CD4-positive, alpha-beta memory T cell (primary cell): ENCODE measurements at regions not wholly inside any gene's neighbourhood (a gene's known extent, or its start where the extent isn't known, plus 50 kb on each side); places are given as distances from the start of the nearest gene placed in this dataset.

Experiments used
- CTCF ChIA-PET: fragments of 350-600 bp; sonication (Branson Sonifier 250); formaldehyde crosslinking; loops from one replicate; lab custom pipeline; 2021; ENCODE audit warnings: inconsistent platforms; ENCODE audit not compliant: partially characterized antibody; lab: Charles Lee
- POLR2A ChIA-PET: fragments of 350-600 bp; sonication (Branson Sonifier 250); formaldehyde crosslinking; loops from one replicate; lab custom pipeline; 2021; ENCODE audit not compliant: partially characterized antibody; lab: Charles Lee
- DNase-seq, 5 donors: peaks; one replicate each; pipeline versions ENCODE4 v3.0.0 to v3.0.0-alpha.2; 2020 to 2022; ENCODE audit warnings: mixed read lengths in 1 of 5
- H3K27ac ChIP-seq: one replicate; pipeline ENCODE4 v1.7.0; 2013; ENCODE audit warnings: low read depth, low read length
- H3K27me3 ChIP-seq: 2 replicates; pipeline ENCODE4 v1.7.0; 2013; ENCODE audit warnings: mild to moderate bottlenecking, low read length, moderate library complexity; ENCODE audit not compliant: insufficient read depth
- H3K36me3 ChIP-seq: 2 replicates; pipeline ENCODE4 v1.7.0; 2013; ENCODE audit warnings: mild to moderate bottlenecking, low read length, moderate library complexity; ENCODE audit not compliant: insufficient read depth
- H3K4me1 ChIP-seq: 2 replicates; pipeline ENCODE4 v1.7.0; 2013; ENCODE audit warnings: mild to moderate bottlenecking, low read length, moderate library complexity; ENCODE audit not compliant: insufficient read depth
- H3K4me3 ChIP-seq, 2 donors: one replicate each; pipeline ENCODE4 v1.7.0; 2013; ENCODE audit warnings: low read length in 2 of 2, mild to moderate bottlenecking in 1 of 2
- H3K9me3 ChIP-seq, 2 donors: one replicate each; pipeline ENCODE4 v1.7.0; 2013; ENCODE audit warnings: low read length in 2 of 2, control low read depth in 1 of 2; ENCODE audit not compliant: control insufficient read depth in 1 of 2
- H3K27ac Mint-ChIP-seq, 7 donors: one replicate each; pipeline ENCODE4 v1.8.0; 2020 to 2021; ENCODE audit warnings: mixed read lengths in 7 of 7, mild to moderate bottlenecking in 6 of 7, inconsistent platforms in 3 of 7, moderate library complexity in 3 of 7
- H3K27me3 Mint-ChIP-seq, 2 donors: one replicate each; pipeline ENCODE4 v1.8.0; 2020 to 2021; ENCODE audit warnings: mixed read lengths in 2 of 2
- H3K36me3 Mint-ChIP-seq, 2 donors: one replicate each; pipeline ENCODE4 v1.8.0; 2020 to 2021; ENCODE audit warnings: mixed read lengths in 2 of 2, inconsistent platforms in 1 of 2, mild to moderate bottlenecking in 1 of 2
- H3K4me1 Mint-ChIP-seq, 4 donors: one replicate each; pipeline ENCODE4 v1.8.0; 2020 to 2021; ENCODE audit warnings: mixed read lengths in 4 of 4, mild to moderate bottlenecking in 1 of 4
- H3K4me3 Mint-ChIP-seq, 8 donors: one replicate each; pipeline ENCODE4 v1.8.0; 2020 to 2021; ENCODE audit warnings: mixed read lengths in 8 of 8, mild to moderate bottlenecking in 7 of 8, moderate library complexity in 6 of 8, inconsistent platforms in 3 of 8
- H3K9me3 Mint-ChIP-seq, 8 donors: one replicate each; pipeline ENCODE4 v1.8.0; 2020 to 2021; ENCODE audit warnings: mixed read lengths in 8 of 8, mild to moderate bottlenecking in 5 of 8, inconsistent platforms in 3 of 8, moderate library complexity in 1 of 8
- intact Hi-C: fragments of 100-400 bp; cut with micrococcal nuclease; formaldehyde crosslinking; loops from one replicate; pipeline ENCODE4 v1.15.1; 2023

DNA sequence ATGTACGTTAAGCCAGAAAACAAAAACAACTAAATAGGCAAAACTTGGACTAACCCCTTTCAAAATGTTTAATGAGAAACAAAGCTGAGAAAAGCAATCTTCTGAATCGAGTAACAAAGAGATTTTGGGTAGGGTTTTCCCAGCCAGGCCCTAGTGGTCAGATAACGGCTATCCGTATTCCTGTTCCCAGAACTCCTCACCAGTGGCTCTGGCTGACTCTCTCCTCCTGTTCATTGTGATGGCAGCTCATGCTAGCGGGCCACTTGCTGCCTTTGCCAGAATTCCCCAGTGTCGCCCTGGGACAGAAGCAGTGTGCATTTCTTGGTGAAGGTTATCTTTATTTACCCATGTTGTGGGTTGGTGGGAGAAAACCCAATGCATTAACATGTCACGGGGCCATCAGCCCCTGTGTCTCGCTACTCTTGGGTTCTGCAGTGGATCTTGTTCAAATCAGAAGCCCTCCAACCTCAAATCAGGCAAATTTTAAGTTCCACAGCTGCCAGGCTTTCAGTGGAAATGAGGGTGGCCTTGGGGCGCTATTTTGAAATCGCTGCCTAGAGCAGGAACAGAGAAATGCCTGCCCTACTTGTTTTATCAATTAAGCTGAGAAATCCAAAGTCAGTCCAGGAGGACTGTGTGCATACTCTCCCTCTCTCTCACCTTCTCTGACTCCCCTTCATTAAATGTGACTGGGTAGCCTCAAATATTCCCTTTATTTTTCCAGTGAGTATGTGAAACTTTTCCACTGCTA is 164.5 kb upstream of the NPVF start:
- Histone ChIP-seq H3K4me3 (no peak overlapping the region), H3K27me3 (no peaks in the 10 kb centered on the region), H3K27ac (no peak overlapping the region), H3K4me1 (no peaks in the 10 kb centered on the region), H3K9me3 (no peaks in the 10 kb centered on the region), H3K36me3 (no peaks in the 10 kb centered on the region)
- no peak overlapping the region for H3K4me3 Mint-ChIP-seq
- ChIA-PET CTCF (interaction anchor here (1.2 kb wide), 1 partner anchor 11 kb away, joined by 3 read pairs; no protein-coding TSS in a partner anchor), POLR2A (no interaction called here)
- H3K27ac Mint-ChIP-seq, result no peak overlapping the region
- intact Hi-C loops, result no loop called here
- no peaks in the 10 kb centered on the region for H3K36me3 Mint-ChIP-seq
- H3K9me3 Mint-ChIP-seq, result no peaks in the 10 kb centered on the region
- no peak for DNase-seq
- no peaks in the 10 kb centered on the region for H3K4me1 Mint-ChIP-seq
- H3K27me3 Mint-ChIP-seq, result peaks cover 3 to 4% of the 10 kb centered on the region in 2 donors

DNA sequence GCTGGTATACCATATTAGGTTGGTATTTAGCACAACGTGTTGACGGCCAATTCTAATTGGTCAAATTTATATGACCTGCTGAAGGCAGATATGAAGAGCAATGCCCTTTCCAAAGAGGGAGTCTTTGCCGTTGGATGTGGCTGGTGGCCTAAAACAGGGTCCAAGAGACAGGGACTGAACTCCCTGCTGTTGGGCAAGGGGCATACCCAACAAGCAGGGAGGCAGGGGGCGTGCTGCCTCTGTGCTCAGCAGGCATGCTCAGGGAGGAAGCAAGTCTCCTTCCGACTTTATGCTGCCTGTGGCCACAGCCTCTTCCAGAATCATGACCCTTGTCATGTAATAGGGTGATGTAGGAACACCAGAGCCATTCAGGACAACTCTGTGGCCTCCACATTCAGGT is 167.7 kb upstream of the NPVF start:
- Histone ChIP-seq H3K36me3 (no peaks in the 10 kb centered on the region), H3K4me3 (no peak overlapping the region), H3K27me3 (no peaks in the 10 kb centered on the region), H3K27ac (no peak overlapping the region), H3K4me1 (no peaks in the 10 kb centered on the region), H3K9me3 (no peaks in the 10 kb centered on the region)
- CTCF ChIA-PET, result interaction anchor here (1.0 kb wide), 1 partner anchor 10 kb away, joined by 3 read pairs; no protein-coding TSS in a partner anchor
- Mint-ChIP-seq H3K9me3 (no peaks in the 10 kb centered on the region), H3K27me3 (peaks cover 0 to 1% of the 10 kb centered on the region in 2 donors), H3K36me3 (no peaks in the 10 kb centered on the region), H3K27ac (no peak overlapping the region), H3K4me1 (no peaks in the 10 kb centered on the region), H3K4me3 (no peak overlapping the region)
- no peak for DNase-seq
- POLR2A ChIA-PET, result no interaction called here
- intact Hi-C loops, result no loop called here

DNA sequence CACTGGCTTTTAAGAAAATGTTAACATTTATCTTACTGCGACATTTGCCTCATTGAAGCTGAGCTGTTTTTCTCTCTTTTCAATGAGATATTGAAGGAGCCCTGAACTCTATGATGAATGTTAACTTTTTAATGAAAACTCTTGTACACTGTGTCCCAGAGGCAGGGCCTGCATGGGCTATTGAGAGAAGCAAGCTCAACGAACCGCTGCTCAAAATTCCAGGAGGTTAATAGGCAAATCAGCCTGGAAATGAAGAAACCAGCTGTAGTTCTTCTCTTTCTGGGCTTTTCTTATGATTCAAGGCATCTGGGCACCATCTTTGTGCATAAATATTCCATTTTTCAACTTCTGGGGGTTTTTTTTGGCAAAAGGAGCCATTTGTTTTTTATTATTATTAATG is 168.4 kb upstream of the NPVF start:
- H3K27ac Mint-ChIP-seq, result no peak overlapping the region

DNA sequence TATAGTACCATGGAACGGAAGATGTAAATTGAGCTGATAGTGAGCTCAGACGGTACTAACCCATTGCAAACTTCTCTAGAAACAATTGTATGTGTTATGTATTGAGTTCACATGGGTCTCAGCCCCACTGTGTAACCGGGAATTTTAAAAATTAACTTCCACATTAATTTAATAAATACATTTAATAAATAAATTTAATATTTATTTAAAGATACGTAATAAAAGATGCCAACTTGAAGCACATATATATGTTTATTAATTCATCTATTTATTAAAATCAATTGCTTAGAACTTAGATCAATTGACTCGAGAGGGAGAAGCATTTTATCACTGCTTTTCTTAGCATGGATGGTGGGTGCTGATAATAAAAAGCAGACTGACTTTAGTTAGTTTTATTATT is 170.1 kb upstream of the NPVF start:
- ChIA-PET POLR2A (no interaction called here), CTCF (no interaction called here)
- Histone ChIP-seq H3K4me1 (no peaks in the 10 kb centered on the region), H3K36me3 (no peaks in the 10 kb centered on the region), H3K27ac (no peak overlapping the region), H3K27me3 (no peaks in the 10 kb centered on the region), H3K4me3 (no peak overlapping the region), H3K9me3 (no peaks in the 10 kb centered on the region)
- Mint-ChIP-seq H3K4me3 (no peak overlapping the region), H3K27me3 (peaks cover 5% of the 10 kb centered on the region in 2 donors), H3K9me3 (no peaks in the 10 kb centered on the region), H3K27ac (no peak overlapping the region), H3K36me3 (no peaks in the 10 kb centered on the region), H3K4me1 (no peaks in the 10 kb centered on the region)
- intact Hi-C loops, result no loop called here
- DNase-seq, result no peak

More for the DNA sequence above, 168.4 kb upstream of the NPVF start:
- intact Hi-C loops, result no loop called here
- no peaks in the 10 kb centered on the region for H3K4me1 ChIP-seq
- no peaks in the 10 kb centered on the region for H3K9me3 ChIP-seq
- Mint-ChIP-seq H3K27me3 (peaks cover 5 to 6% of the 10 kb centered on the region in 2 donors), H3K36me3 (no peaks in the 10 kb centered on the region), H3K4me1 (no peaks in the 10 kb centered on the region), H3K4me3 (no peak overlapping the region), H3K9me3 (no peaks in the 10 kb centered on the region)
- CTCF ChIA-PET, result interaction anchor here (1.0 kb wide), 1 partner anchor 11 kb away, joined by 3 read pairs; no protein-coding TSS in a partner anchor
- H3K36me3 ChIP-seq, result no peaks in the 10 kb centered on the region
- H3K4me3 ChIP-seq, result no peak overlapping the region
- H3K27ac ChIP-seq, result no peak overlapping the region
- no peaks in the 10 kb centered on the region for H3K27me3 ChIP-seq
- no peak for DNase-seq
- POLR2A ChIA-PET, result no interaction called here

DNA sequence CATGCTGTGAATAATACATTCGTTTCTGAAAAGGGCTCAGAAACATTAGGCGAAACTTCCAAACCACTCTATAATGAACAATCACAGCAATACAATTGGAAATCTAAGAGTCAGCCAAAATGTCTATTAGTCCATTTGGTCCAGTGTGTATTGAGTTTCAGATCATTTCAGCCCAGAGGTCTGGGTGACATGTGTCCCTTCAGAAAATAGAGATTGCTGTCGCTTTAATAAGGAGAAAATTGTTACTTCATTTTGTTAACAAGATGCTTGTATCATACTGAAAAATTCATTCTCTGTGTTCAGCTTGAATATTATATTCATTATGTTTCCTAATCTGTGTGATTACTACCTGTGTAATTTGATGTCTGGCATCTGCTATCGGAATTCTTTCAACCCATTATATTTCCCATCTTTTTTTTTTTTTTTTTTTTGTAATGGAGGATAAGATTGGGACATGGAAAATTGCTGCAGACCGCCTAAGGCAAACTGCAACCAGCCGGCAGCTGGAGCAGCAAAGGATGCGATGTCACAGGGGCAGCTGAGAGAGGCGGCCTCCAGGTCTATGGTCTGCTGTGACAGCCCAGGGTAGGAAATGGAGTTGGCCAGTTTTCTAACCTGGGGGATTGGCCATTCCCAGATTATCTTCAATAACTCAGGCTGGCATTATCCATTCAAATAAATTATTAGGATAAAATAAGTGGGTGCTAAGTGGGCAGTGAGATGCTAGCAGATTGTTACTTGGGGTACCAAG is 170.9 kb upstream of the NPVF start:
- no peak overlapping the region for H3K27ac Mint-ChIP-seq
- DNase-seq, result no peak
- no peaks in the 10 kb centered on the region for H3K36me3 ChIP-seq
- ChIA-PET CTCF (no interaction called here), POLR2A (no interaction called here)
- H3K27ac ChIP-seq, result no peak overlapping the region
- no peaks in the 10 kb centered on the region for H3K4me1 ChIP-seq
- no peaks in the 10 kb centered on the region for H3K9me3 Mint-ChIP-seq
- H3K27me3 ChIP-seq, result no peaks in the 10 kb centered on the region
- H3K4me3 Mint-ChIP-seq, result no peak overlapping the region
- H3K4me1 Mint-ChIP-seq, result no peaks in the 10 kb centered on the region
- peaks cover 5% of the 10 kb centered on the region in 2 donors for H3K27me3 Mint-ChIP-seq
- no peaks in the 10 kb centered on the region for H3K9me3 ChIP-seq
- no peaks in the 10 kb centered on the region for H3K36me3 Mint-ChIP-seq
- intact Hi-C loops, result no loop called here
- no peak overlapping the region for H3K4me3 ChIP-seq

DNA sequence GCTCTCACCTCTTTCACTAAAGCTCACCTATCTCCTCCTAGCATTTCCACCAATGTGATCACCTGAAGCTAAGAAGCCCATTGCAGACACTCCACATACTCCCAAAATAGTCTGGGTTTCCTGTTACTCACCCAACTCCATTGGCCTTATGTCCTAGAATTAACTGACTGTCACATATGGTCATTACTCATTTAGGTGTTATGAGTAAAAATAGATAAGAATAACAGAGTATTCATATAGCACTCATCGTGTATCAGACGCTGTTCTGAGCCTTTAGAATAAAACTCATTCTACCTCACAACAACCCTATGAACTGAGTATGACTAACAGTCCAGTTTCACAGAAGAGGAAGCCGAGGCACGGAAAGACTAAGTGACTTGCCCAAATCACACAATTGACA is 174.2 kb upstream of the NPVF start:
- H3K27me3 ChIP-seq, result no peaks in the 10 kb centered on the region
- ChIA-PET POLR2A (no interaction called here), CTCF (no interaction called here)
- Mint-ChIP-seq H3K4me1 (no peaks in the 10 kb centered on the region), H3K9me3 (no peaks in the 10 kb centered on the region), H3K36me3 (no peaks in the 10 kb centered on the region), H3K27ac (no peak overlapping the region), H3K27me3 (peaks cover 7 to 11% of the 10 kb centered on the region in 2 donors), H3K4me3 (no peak overlapping the region)
- intact Hi-C loops, result no loop called here
- no peak overlapping the region for H3K4me3 ChIP-seq
- H3K27ac ChIP-seq, result no peak overlapping the region
- H3K36me3 ChIP-seq, result no peaks in the 10 kb centered on the region
- no peak for DNase-seq
- no peaks in the 10 kb centered on the region for H3K4me1 ChIP-seq
- H3K9me3 ChIP-seq, result no peaks in the 10 kb centered on the region

DNA sequence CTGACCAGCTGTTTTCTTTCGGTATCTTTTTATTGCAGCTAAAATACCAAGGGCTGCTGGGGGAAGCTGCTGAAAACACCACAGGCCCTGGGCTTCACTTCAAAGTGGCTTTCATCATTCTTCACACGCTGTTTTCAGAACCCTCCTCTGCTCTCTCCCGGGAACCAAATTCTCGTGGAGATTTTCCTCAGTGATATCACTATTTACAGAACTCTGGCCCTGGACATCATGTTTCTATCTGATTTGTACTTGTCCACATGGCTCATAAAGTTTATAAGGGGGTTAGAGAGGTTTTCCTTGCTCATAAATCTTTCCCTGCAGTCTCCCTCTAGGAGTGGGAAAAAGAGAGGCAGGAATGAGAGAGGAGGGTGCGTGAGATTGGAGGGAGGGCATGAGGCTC is 177.4 kb upstream of the NPVF start:
- POLR2A ChIA-PET, result no interaction called here
- Histone ChIP-seq H3K36me3 (no peaks in the 10 kb centered on the region), H3K27ac (no peak overlapping the region), H3K27me3 (no peaks in the 10 kb centered on the region), H3K9me3 (no peaks in the 10 kb centered on the region), H3K4me1 (no peaks in the 10 kb centered on the region), H3K4me3 (no peak overlapping the region)
- no peaks in the 10 kb centered on the region for H3K9me3 Mint-ChIP-seq
- H3K27me3 Mint-ChIP-seq, result peaks cover 14 to 15% of the 10 kb centered on the region in 2 donors
- H3K27ac Mint-ChIP-seq, result no peak overlapping the region
- CTCF ChIA-PET, result no interaction called here
- H3K4me1 Mint-ChIP-seq, result no peaks in the 10 kb centered on the region
- no peak for DNase-seq
- intact Hi-C loops, result no loop called here
- H3K36me3 Mint-ChIP-seq, result no peaks in the 10 kb centered on the region
- H3K4me3 Mint-ChIP-seq, result no peak overlapping the region
